Brain microvascular endothelial cell (primary cell): ENCODE measurements at regions not wholly inside any gene's neighbourhood (a gene's known extent, or its start where the extent isn't known, plus 50 kb on each side); places are given as distances from the start of the nearest gene placed in this dataset.
"Not testable (repeated sequence)": the region's sequence is repeated elsewhere in the genome, so short reads cannot be mapped to it uniquely, and the experiment has no call there.

Experiments
- DNase-seq: peaks from one replicate; pipeline ENCODE4 v3.0.0-alpha.2; 2020
- H3K27ac ChIP-seq: fragments of 250-450 bp; sonication (Bioruptor Pico); 2 replicates; pipeline ENCODE4 v1.5.1; 2020; ENCODE audit warnings: mild to moderate bottlenecking, moderate library complexity
- H3K27me3 ChIP-seq: fragments of 250-450 bp; sonication (Bioruptor Pico); replicated peaks from 2 replicates; pipeline ENCODE4 v1.5.1; 2020; ENCODE audit warnings: mild to moderate bottlenecking
- H3K36me3 ChIP-seq: fragments of 250-450 bp; sonication (Bioruptor Pico); replicated peaks from 2 replicates; pipeline ENCODE4 v1.5.1; 2020; ENCODE audit warnings: mild to moderate bottlenecking
- H3K4me3 ChIP-seq: 2 replicates; pipeline ENCODE4 v1.5.1; 2011; ENCODE audit warnings: low read depth, mild to moderate bottlenecking, control low read depth, low read length, moderate library complexity
- in situ Hi-C: cut with HindIII; loops from 2 replicates; pipeline ENCODE4 v1.10.0; 2017; ENCODE audit warnings: low sequenced_read_pairs, low pct_ligation_motif_present
- TF ChIP-seq, protein P1 (sequence below): IDR thresholded peaks from 2 replicates; pipeline ENCODE4 v1.5.1; 2011; ENCODE audit warnings: low read depth, mild to moderate bottlenecking, moderate library complexity, low read length, control low read depth, inconsistent platforms; ENCODE audit errors: missing control alignments

DNA sequence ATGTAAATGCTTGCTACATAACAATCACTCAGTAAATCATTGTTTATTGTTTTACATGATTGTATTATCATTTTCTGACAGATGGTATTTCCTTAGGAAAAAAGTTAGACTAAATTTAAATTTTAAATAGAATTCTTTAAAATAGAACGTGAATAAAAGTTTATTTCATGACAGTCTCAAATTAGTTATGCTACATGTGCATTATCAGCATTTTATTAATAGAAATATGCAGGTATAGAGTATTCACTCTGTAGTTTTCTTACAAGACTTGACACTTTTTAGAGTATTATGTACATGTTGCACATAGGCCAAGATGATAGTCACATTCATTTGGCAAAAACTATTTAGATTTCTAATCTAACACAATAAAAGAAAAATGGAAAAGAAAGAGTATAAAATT lies 213.3 kb upstream of the SPRY1 start:
- in situ Hi-C loops = no loop called here
- no peak overlapping the region for H3K4me3 ChIP-seq
- TF ChIP-seq, protein P1, sequence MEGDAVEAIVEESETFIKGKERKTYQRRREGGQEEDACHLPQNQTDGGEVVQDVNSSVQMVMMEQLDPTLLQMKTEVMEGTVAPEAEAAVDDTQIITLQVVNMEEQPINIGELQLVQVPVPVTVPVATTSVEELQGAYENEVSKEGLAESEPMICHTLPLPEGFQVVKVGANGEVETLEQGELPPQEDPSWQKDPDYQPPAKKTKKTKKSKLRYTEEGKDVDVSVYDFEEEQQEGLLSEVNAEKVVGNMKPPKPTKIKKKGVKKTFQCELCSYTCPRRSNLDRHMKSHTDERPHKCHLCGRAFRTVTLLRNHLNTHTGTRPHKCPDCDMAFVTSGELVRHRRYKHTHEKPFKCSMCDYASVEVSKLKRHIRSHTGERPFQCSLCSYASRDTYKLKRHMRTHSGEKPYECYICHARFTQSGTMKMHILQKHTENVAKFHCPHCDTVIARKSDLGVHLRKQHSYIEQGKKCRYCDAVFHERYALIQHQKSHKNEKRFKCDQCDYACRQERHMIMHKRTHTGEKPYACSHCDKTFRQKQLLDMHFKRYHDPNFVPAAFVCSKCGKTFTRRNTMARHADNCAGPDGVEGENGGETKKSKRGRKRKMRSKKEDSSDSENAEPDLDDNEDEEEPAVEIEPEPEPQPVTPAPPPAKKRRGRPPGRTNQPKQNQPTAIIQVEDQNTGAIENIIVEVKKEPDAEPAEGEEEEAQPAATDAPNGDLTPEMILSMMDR = no peak
- DNase-seq = no peak
- H3K27me3 ChIP-seq = no peaks in the 10 kb centered on the region
- H3K27ac ChIP-seq = no peak overlapping the region
- H3K36me3 ChIP-seq = no peaks in the 10 kb centered on the region

GRCh38 chr4:123183754-123184153 lies 212.8 kb upstream of the SPRY1 start:
- DNase-seq, H3K27me3 ChIP-seq, H3K27ac ChIP-seq, H3K36me3 ChIP-seq, H3K4me3 ChIP-seq, in situ Hi-C loops: not testable (repeated sequence)

DNA sequence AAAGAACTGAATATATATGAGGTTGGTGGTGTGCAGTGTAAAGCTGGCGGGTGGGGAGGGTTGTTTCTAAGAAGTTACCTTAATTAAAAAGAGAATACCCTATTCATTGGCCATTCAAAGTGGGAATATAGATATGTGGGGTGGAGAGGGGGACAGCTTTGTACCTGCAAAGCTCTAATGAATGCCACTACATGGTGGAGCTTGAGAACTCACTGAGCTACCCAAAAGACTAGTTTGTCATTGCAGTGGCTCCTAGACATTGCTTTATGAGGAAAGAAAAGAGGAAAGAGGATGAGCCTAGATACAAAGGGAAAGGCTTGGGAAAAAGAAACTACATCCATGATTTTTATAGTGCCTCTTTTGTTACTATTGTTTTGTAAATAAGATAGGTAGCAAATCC lies 209.9 kb upstream of the SPRY1 start:
- no peak overlapping the region for H3K4me3 ChIP-seq
- in situ Hi-C loops = no loop called here

GRCh38 chr4:123190176-123190575 lies 206.4 kb upstream of the SPRY1 start:
- H3K27ac ChIP-seq = no peak overlapping the region
- no peaks in the 10 kb centered on the region for H3K27me3 ChIP-seq
- in situ Hi-C loops = no loop called here
- H3K36me3 ChIP-seq = no peaks in the 10 kb centered on the region
- H3K4me3 ChIP-seq = no peak overlapping the region
- DNase-seq = no peak
- TF ChIP-seq, protein P1 = no peak

More for the DNA sequence above, 209.9 kb upstream of the SPRY1 start:
- H3K27me3 ChIP-seq = no peaks in the 10 kb centered on the region
- DNase-seq = no peak
- H3K36me3 ChIP-seq = no peaks in the 10 kb centered on the region
- TF ChIP-seq, protein P1 = no peak
- H3K27ac ChIP-seq = no peak overlapping the region

DNA sequence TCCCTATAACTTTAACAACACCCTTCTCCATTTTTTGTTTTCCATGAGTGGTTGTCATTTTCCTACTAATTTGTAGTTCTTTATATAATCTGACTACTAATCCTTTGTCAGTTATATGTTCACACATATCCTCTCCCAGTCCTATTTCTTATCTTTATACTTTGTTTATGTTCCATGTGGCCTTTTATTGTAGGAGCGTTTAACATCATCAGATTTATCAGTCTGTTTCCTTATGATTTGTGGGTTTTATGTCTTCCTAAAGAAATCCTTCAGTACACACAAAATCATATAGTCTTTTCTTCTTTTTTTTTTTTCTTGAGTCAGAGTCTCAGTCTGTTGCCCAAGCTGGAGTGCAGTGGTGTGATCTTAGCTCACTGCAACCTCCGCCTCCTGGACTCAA lies 204.9 kb upstream of the SPRY1 start:
- no peak overlapping the region for H3K27ac ChIP-seq
- H3K36me3 ChIP-seq = no peaks in the 10 kb centered on the region
- in situ Hi-C loops = no loop called here
- no peak for DNase-seq
- TF ChIP-seq, protein P1 = no peak
- no peaks in the 10 kb centered on the region for H3K27me3 ChIP-seq
- H3K4me3 ChIP-seq = no peak overlapping the region

DNA sequence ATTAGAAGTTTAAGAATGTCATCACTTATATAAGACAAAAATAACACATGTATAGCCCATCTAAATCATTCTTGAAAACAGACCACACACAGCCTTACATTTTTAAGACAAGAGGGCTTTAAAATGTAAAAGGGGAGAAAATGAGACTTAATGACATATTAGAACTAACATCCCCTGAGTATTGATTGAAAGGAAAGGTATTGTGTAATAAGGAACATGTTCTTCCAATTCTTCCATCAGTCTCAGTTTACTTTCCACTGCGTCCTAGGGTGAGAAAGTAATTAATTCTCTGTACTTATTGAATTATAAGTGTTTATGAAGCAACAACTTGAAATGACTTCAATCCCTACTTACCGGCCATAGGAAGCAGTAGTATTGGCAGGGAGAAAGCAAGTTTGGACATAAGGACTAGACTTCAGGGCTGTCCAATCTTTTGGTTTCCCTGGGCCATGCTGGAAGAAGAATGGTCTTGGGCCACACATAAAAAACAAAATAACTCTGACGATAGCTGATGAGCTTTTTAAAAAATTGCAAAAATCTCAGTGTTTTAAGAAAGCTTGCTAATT lies 202.7 kb upstream of the SPRY1 start:
- Histone ChIP-seq H3K36me3 (no peaks in the 10 kb centered on the region), H3K27ac (no peak overlapping the region), H3K4me3 (no peak overlapping the region), H3K27me3 (no peaks in the 10 kb centered on the region)
- in situ Hi-C loops = no loop called here
- TF ChIP-seq, protein P1 = no peak
- no peak for DNase-seq
